ENCODE measurements at regions not wholly inside any gene's neighbourhood (a gene's known extent, or its start where the extent isn't known, plus 50 kb on each side); places are given as distances from the start of the nearest gene placed in this dataset.

GRCh38 chr13:50426927-50427326, 411.7 kb downstream of the KCNRG start:
- TF ChIP-seq CTCF (IDR thresholded peaks at IDR 0.05) (no peak), POLR2A (IDR thresholded peaks at IDR 0.05) (no peak), EP300 (IDR thresholded peaks at IDR 0.05; ENCODE audit: low read depth) (no peak), POLR2AphosphoS5 (IDR thresholded peaks at IDR 0.05) (no peak)

Measured in transverse colon (tissue), 4 donors.